ENCODE measurements at regions not wholly inside any gene's neighbourhood (a gene's known extent, or its start where the extent isn't known, plus 50 kb on each side); places are given as distances from the start of the nearest gene placed in this dataset.

GRCh38 chr9:30928045-30928444 lies 1456.4 kb upstream of the ACO1 start (continued):
- TF ChIP-seq PRDM2 (tag by site-specific recombination; IDR thresholded peaks at IDR 0.05; ENCODE audit: borderline replicate concordance): no peak
- TF ChIP-seq ZFP37 (tag by site-specific recombination; IDR thresholded peaks at IDR 0.05): no peak
- TF ChIP-seq BCL11B (tag by site-specific recombination; IDR thresholded peaks at IDR 0.05; ENCODE audit: low read depth): no peak
- no peak for TF ChIP-seq KLF1 (tag by site-specific recombination; IDR thresholded peaks at IDR 0.05)
- no peak for TF ChIP-seq IKZF3 (tag by site-specific recombination; IDR thresholded peaks at IDR 0.05)
- no peak for TF ChIP-seq ZNF423 (tag by site-specific recombination; IDR thresholded peaks at IDR 0.05)

- Histone ChIP-seq H3K9me3 (ENCODE audit: control insufficient read depth, insufficient read depth, low read depth, low read length) (no peaks in the 10 kb centered on the region), H3K4me1 (ENCODE audit: control insufficient read depth, insufficient read depth, low read length) (no peaks in the 10 kb centered on the region), H3K27ac (ENCODE audit: extremely low read depth, low read depth, low read length) (no peak overlapping the region), H3K4me3 (ENCODE audit: low read depth, low read length) (no peak overlapping the region), H3K36me3 (ENCODE audit: control insufficient read depth in 2 of 2, insufficient read depth in 1 of 2, low read length in 2 of 2) (no peaks in the 10 kb centered on the region)
- POLR2A ChIA-PET: no interaction called here
- TF ChIP-seq AEBP2 (tag by site-specific recombination; IDR thresholded peaks at IDR 0.05; ENCODE audit: borderline replicate concordance): no peak
- CTCF ChIA-PET: no interaction called here
These were observed 1452.2 kb upstream of the ACO1 start for GRCh38 chr9:30932226-30932625.

GRCh38 chr9:30935730-30936129 lies 1448.7 kb upstream of the ACO1 start:
- ChIA-PET POLR2A (no interaction called here), CTCF (no interaction called here)
- Histone ChIP-seq H3K9me3 (ENCODE audit: control insufficient read depth, insufficient read depth, low read depth, low read length) (no peaks in the 10 kb centered on the region), H3K27ac (ENCODE audit: extremely low read depth, low read depth, low read length) (no peak overlapping the region), H3K4me3 (ENCODE audit: low read depth, low read length) (no peak overlapping the region), H3K36me3 (ENCODE audit: control insufficient read depth in 2 of 2, insufficient read depth in 1 of 2, low read length in 2 of 2) (no peaks in the 10 kb centered on the region), H3K4me1 (ENCODE audit: control insufficient read depth, insufficient read depth, low read length) (no peaks in the 10 kb centered on the region; the same call in 1 of the 2 replicates)
- TF ChIP-seq SETDB1 (IDR thresholded peaks at IDR 0.05; ENCODE audit: insufficient read length, low read length): no peak
- TF ChIP-seq ZNF529 (tag by site-specific recombination; IDR thresholded peaks at IDR 0.05; ENCODE audit: insufficient replicate concordance): no peak
- TF ChIP-seq ZNF404 (tag by site-specific recombination; IDR thresholded peaks at IDR 0.05): no peak
- TF ChIP-seq ZIC2 (tag by site-specific recombination; IDR thresholded peaks at IDR 0.05): no peak
- TF ChIP-seq ZBTB48 (tag by site-specific recombination; IDR thresholded peaks at IDR 0.05): no peak
- TF ChIP-seq ZBTB17 (tag by site-specific recombination; IDR thresholded peaks at IDR 0.05): no peak
- no peak for TF ChIP-seq ZNF133 (tag by site-specific recombination; IDR thresholded peaks at IDR 0.05)
- no peak for TF ChIP-seq ZNF837 (tag by site-specific recombination; IDR thresholded peaks at IDR 0.05)
- TF ChIP-seq ZBTB1 (tag by site-specific recombination; IDR thresholded peaks at IDR 0.05): no peak
- no peak for TF ChIP-seq ZSCAN4 (tag by site-specific recombination; IDR thresholded peaks at IDR 0.05)
- TF ChIP-seq ZBTB6 (tag by site-specific recombination; IDR thresholded peaks at IDR 0.05): no peak
- TF ChIP-seq ZNF555 (tag by site-specific recombination; conservative IDR thresholded peaks at IDR 0.05): no peak
- no peak for TF ChIP-seq ZBTB7A (tag by site-specific recombination; IDR thresholded peaks at IDR 0.05; ENCODE audit: low read depth)
- no peak for TF ChIP-seq ZNF785 (tag by site-specific recombination; IDR thresholded peaks at IDR 0.05)
- TF ChIP-seq ZNF350 (tag by site-specific recombination; IDR thresholded peaks at IDR 0.05): no peak
- TF ChIP-seq ZNF621 (tag by site-specific recombination; IDR thresholded peaks at IDR 0.05): no peak
- no peak for TF ChIP-seq KLF10 (tag by site-specific recombination; IDR thresholded peaks at IDR 0.05)

All from HEK293 (cell line).